Stimulated activated CD8-positive, alpha-beta memory T cell treated with anti-CD3 and anti-CD28 coated beads, Interleukin-15, amount 100 ng/mL, for 48 hours (primary cell): ENCODE measurements at regions not wholly inside any gene's neighbourhood (a gene's known extent, or its start where the extent isn't known, plus 50 kb on each side); places are given as distances from the start of the nearest gene placed in this dataset.
A peak's percentile ranks its signal among the peaks of the same experiment; 100 is the strongest.

Experiments
- DNase-seq, 2 donors: peaks; one replicate each; pipeline ENCODE4 v3.0.0-alpha.2; 2020; ENCODE audit warnings: low read depth in 2 of 2

DNA sequence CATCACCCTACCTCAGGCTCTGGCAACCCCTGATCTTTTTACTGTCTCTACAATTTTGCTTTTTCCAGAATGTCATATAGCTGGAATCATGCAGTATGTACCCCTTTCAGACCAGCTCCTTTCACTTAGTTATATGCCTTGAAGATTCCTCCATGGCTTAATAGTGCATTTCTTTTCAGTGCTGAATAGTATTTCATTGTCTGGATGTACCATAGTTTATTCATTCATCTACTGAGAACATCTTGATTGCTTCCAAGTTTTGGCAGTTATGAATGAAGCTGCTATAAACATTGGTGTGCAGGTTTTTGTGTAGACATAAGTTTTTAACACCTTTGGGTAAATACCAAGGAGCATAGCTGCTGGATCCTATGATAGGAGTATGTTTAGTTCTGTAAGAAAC lies 50.8 kb upstream of the ANP32A start:
- DNase-seq, result no peak

DNA sequence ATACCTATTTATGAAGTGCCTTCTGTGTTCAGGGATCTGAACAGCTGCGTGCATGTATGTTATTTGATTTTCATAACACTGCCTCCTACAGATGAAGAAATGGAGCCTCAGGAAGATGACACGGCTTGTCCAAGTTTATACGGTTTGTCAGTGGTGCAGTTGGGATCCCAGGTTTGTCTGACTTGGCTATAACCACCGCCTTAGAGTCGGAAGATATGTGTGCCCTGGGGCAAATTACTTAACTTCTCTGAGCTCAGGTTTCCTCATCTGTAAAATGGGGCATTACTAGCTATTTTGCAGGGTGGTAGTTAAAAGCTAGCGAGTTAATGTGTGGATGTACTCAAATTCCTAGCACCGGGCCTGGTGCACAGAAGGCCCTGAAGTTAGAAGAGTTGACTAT lies 54.1 kb upstream of the ANP32A start:
- no peak for DNase-seq

DNA sequence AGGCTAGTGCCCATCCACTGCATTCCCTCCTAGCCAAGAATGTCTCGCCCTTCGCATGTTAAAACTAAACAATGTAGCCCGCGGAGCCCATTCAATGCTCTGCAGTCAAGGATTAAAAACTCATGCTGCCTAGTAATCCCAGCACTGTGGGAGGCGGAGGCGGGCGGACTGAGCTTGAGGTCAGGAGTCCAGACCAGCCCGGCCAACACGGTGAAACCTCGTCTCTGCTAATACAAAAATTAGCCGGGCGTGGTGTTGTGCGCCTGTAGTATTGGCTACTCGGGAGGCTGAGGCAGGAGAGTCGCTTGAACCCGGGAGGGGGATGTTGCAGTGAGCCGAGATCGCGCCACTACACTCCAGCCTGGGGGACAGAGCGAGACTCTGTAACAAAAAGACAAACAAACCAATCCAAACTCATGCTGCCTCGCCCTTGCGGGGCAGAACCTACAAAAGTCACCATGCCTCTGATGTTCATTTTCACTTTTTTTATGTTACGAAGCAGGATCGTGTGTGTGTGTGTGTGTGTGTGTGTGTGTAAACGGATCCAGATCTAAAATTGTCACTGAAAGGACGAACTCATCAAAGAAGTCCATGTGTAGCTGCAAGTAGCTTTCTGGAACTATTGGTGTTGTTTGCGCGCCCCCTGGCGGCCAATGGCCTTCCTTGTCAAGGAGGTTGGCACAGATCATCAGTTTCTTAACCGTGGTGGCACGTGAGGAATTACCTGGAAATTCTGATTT lies 54.8 kb upstream of the SPESP1 start:
- peak; percentile 71 to 75 for DNase-seq

DNA sequence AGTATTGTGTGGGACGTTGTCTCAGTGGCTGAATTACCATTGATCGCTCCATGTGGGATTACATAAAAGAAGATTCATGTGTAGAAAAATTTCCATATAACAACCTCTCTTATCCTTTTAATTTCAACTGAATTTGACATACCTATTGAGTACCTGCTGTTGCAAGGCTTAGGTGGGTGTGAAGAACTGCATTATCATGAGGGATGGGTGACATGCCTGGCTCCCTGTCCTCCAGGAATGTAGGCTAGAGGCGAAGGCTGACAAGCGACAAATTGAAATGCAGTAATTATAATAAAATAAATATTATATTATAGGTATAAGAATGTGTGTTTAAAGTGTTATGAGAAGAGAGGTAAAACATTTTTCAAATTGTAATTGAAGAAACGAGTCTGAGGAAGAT lies 52.7 kb upstream of the SPESP1 start:
- no peak for DNase-seq

DNA sequence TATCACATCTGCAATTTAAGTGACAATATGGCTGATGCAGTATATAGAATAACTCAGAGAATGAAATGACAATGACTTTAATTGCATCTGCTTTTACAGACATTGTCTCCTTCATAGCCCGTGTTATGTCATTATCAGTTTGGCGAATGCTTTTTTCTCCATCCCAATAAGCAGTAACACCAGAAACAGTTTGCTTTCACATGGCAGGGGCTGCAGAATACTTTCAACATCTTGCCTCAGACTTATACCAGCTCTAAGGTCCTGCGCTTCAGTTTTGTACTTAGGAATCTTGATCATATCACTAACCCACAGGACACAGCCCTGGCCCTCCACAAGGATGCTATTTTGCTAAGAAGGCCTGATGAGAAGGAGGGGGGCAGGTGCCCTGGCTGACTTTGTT lies 49.9 kb upstream of the SPESP1 start:
- DNase-seq, result no peak
